NCI-H1105 (cell line): ENCODE measurements at regions not wholly inside any gene's neighbourhood (a gene's known extent, or its start where the extent isn't known, plus 50 kb on each side); places are given as distances from the start of the nearest gene placed in this dataset.

Experiments used
- DNase-seq: peaks from one replicate; lab custom pipeline; 2025; lab: John Stamatoyannopoulos, UW

DNA sequence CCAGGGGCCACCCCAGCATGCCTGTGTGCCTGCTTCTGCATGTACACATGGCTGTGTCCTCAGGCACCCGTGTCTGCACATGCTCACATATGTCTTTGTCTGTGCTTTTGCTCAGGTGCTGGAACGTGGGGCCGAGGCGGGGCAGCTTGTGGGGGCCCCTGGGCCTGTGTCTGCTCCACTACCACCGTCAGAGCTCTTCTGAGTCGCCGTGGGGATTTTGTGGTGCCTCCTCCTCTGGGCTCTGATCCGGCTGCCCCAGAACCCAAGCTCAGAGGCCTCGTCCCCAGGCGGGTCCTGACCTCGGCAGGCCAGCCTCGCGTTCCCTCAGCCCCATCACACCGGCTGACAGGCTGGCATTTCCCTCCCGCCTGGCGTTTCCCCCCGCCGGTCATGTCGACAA is 104.6 kb upstream of the ACTRT2 start:
- no peak for DNase-seq

DNA sequence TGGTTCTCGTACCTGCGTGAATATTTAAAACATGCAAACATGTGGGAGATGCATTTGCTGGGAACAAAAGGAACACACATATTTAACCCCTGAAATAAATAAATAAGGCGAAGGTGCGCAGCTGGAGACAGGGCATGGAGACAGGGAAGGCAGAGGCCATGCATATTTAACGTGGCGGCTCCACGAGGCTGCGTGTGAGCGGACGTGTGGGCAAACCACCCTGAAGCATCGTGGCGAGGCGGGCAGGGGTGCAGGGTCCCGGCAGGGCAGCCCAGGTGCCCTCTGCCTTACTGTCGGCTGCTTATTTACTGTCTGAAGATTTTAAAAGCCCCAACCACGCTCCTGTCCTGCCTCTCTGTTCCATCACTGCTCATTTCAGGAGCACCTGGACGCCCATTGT is 104.0 kb upstream of the ACTRT2 start:
- DNase-seq = no peak

DNA sequence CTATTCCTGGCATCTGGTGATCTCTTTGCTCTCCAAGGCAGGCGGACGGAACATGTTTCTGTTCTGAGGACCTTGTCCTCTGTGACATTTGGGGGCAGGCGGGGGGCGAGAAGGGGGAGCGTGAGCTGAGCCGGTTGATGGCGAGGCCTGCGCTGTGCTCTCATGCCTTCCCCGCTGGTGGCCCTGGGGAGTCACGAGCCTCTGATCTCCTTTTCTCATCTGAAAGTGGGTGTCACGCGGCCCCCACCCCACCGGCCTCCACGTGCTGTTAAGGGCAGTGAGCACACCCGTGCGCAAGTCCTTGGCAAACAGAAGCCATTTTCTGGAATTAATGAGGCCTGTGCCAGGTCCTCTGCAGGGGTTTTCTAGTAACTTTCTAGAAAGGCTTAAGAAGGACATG is 102.8 kb upstream of the ACTRT2 start:
- DNase-seq = no peak

DNA sequence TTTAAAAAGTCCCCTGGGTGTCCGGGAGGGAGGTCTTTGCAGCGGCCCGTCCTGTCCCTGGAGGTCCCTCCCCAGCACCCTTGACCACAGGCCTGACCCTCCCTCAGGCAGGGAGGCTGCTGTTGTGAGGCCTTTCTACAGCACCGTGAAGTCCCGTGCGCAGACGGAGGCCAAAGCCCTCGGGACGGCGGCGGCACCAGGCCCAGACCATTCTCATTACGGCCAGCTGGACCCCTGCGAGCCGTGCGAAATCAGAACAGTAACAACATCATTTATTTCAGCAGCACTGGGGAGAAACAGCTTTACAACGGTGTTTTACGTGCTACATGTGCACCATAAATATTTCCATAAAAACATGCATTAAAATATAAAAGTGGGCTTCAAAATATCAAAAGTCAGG is 101.4 kb upstream of the ACTRT2 start:
- no peak for DNase-seq

DNA sequence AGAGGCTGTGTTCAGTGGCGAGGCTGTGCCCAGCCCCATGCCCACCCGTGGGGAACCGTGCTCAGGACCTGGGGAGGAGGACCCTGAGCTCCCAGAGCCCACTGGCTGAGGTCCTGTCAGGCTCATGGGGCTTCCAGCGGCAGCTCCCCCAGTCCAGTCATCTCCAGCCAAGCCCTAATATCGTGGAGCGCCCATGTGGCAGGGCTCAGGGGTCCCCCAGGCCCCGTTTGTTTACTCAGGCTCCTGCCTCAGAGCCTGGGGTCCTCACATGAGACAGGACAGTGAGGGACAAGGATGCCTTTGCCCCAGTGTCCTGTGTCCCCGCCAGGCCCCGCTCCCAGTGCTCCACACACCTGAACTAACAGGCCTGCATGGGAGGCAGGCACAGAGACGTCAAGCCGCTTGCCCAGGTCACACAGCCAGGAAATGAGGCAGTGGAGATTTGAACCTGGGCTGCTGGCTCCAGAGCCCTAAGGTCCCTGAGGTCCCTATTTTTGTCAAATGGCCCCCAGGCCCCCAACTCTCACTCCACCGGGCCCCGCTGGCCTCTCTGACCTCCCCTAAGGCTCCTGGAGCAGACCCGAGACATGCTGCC is 100.7 kb upstream of the ACTRT2 start:
- no peak for DNase-seq

DNA sequence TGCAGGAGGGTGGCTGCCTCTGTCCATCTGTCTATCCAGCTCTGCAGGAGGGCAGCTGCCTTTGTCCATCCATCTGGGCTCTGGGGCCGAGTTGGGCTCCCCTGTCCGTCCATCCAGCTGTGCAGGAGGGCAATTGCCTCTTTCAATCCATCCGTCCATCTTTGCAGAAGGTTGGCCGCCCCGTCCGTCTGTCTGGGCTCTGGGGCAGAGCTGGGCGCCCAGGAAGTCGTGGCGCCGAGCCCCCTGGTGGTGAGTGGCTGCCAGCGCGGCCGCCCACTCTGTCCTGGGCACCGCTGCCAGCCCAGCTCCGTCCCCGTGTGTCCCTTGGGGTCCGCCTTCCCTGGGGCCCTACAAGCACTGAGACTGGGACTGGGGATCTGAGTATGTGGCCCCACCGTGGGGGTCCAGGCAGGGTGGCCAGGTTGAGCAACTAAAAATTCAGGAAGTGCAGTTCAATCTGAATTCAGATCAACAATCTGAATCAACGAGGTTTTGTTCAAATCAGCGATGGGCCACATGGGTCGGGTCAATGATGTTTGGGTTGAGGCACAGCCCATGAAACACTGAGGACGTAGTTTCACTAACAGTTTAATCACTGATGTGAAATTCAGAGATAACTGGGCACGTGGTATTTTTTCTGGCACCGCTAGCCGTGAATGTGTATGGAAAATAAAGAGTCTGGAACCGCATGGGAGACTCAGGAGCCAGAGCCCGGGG is 99.1 kb upstream of the ACTRT2 start:
- DNase-seq = no peak

DNA sequence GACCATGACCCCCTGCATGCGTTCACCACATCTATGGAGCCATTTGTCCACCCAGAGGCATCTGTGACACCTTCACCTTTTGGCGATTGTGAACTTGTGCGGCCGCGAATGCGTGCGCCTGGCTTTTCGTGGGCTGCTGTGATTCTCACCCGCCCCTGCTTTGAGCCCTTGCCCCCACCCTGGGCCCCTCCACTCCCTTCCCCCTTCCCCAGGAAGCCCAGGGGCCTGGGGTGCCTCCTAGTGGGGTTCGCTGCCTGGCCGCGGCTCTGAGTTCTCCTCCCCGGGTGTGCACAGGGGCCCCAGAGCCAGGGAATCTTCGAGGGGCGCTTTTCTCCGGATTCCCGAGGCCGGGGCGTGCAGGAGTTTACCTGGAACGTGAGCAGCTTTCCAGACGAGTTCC is 97.9 kb upstream of the ACTRT2 start:
- DNase-seq = no peak

DNA sequence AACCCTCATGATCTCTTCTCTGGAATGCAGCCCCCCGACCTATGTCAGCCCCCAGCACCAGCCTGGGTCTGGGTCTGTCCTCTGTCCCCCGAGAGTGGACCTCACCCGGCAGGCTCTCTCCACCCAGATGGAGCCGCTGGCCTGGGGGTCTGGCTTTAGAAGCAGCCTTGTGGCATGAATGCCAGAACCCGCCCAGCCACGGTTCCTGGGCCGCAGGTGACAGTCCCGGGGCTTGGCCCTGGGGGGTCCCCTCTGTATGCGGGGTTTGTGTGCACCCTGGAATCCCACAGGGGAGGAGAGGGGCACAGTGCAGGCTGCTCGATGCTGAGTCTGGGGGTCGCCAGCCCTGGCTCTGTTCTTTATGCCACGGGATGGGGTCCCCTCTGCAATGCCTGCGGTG is 96.0 kb upstream of the ACTRT2 start:
- DNase-seq = no peak

DNA sequence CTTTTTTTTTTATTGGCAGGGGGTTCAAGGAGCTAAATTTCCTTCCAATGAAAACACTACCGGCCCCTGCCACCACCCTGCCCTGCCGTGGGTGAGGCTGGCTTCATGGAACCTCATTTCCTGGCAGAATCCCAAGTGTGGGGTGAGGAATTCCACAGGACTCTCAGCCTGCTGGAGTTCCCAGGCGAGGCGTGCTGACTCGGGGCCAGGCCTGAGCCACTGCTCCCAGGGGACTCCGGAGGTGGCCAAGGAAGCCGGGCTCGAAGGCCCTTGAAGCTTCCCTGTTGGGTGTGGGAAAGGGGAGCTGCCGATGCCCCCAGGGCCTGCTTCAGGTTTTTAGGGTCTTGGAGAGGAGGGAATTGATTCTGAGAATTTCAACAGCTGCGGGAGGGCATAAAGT is 95.3 kb upstream of the ACTRT2 start:
- no peak for DNase-seq

DNA sequence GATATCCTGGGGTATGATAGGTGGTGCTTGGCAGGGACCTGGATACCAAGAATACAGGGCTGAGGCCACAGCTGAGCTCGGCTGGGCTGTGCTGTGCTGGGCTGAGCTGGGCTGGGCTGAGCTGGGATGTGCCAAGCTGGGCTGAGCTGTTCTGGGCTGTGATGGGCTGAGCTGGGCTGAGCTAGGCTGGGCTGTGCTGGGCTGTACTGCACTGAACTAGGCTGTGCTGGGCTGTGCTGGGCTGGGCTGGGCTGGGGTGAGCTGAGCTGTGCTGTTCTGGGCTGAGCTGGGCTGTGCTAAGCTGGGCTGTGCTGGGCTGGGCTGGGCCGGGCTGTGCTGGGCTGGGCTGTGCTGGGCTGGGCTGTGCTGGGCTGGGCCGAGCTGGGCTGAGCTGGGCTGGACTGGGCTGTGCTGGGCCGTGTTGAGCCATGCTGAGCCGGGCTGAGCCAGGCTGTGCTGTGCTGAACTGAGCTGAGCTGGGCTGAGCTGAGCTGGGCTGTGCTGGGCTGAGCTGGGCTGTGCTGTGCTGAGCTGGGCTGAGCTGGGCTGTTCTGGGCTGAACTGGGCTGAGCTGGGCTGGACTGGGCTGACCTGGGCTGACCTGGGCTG is 94.7 kb upstream of the ACTRT2 start:
- no peak for DNase-seq

DNA sequence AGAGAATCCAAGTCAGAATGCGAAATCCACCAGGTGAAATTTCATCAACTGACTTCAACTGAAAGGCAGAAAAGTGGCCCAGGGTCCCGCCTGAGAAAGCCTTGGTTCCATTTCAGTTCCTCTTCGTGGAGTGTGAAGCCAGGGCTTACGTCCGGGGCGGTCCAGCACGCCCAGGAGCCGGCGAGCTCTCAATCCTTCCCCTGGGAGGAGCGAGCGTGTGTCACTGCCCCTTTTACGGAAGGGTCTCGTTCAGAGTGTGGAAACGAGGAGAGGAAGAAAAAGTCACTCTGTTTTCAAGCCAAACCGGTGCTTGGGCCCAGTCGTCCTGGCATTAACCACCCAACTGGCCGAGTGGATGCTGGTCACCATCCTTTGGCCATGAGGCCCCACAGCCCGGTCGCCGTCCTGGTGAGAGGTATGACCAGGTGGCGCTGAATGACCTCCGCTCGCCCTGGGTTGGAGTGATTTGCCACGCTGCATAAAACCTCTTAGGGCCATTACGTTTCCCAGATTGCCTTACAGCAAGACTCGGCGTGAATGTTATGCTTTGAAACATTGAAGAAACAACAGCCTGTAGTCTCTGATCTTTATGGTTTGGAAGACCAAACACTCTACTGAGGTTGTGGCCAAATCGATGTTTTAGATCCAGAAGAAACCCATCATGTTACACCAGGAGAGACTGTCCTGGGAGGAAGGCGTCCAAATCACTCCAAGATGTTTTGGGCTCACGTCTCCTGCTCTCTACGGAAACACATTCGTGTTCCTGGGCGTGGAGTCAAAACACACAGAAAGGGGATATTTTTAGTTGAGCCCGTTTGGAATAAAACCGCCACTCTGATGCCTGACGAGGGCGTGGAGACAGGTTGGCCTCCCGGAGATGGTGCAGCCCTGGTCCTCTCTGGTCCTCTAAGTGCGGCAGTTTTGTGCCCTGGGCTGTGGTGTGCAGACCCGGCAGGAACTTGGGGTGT is 93.6 kb upstream of the ACTRT2 start:
- DNase-seq = no peak

DNA sequence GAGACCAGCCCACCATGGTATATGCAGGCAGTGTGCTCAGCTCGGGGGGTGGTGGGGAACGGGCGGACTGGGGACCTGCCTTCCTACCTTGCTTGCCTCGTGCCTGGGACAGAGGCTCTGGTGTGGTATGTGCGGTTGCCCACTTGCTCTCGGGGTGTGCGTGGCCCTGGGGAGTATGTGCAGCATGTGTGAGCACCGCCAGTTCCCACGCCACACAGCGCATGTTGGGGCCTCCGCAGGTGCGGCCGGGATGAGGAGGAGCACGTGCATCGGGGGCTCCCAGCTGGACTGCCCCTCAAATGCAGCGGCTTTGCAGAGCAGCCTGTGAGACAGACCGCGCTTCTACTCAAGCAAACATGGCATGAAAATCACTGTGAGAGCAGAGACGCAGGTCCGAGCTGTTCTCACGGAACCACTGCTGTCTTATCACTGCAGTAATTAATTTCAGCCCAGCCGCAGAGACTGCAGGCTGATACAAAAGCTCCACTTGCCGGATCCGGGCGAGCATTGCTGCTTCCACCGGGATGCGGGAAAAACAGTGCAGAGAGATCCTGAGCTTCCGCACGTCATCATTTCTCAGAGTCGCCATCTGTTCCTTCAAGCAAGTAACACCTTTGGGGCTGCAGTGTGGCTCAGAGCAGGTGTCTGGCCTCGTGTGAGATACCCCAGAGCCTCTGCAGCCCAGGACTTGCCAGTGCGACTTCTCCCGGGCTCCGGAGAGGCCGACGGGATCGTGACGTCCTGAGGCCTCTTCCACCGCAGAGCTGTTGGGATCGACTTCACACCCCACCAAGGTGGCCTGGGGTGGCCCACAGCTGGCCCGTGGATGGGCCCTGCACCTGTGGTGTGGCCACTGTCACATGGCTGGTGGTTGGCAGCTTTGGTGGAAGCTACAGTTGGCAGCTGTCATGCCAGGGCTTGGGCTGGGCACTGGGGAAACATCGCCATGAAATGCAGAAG is 92.6 kb upstream of the ACTRT2 start:
- no peak for DNase-seq

DNA sequence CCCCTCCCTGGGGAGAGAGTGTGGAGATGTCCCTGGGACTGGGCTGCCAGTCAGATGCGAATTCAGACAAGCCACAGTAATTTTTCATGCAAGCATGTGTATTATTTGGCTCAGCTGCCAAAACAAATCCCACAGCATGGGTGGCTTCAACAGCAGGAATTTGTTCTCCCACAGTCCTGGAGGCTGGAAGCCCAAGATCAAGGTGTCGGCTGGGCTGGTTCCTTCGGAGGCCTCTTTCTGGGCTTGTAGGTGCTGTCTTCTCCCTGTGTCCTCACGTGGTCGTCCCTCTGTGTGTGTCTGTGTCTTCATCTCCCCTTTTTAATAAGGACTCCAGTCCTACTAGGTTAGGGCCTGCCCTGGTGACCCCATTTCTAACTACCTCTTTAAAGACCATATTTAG is 91.9 kb upstream of the ACTRT2 start:
- no peak for DNase-seq

DNA sequence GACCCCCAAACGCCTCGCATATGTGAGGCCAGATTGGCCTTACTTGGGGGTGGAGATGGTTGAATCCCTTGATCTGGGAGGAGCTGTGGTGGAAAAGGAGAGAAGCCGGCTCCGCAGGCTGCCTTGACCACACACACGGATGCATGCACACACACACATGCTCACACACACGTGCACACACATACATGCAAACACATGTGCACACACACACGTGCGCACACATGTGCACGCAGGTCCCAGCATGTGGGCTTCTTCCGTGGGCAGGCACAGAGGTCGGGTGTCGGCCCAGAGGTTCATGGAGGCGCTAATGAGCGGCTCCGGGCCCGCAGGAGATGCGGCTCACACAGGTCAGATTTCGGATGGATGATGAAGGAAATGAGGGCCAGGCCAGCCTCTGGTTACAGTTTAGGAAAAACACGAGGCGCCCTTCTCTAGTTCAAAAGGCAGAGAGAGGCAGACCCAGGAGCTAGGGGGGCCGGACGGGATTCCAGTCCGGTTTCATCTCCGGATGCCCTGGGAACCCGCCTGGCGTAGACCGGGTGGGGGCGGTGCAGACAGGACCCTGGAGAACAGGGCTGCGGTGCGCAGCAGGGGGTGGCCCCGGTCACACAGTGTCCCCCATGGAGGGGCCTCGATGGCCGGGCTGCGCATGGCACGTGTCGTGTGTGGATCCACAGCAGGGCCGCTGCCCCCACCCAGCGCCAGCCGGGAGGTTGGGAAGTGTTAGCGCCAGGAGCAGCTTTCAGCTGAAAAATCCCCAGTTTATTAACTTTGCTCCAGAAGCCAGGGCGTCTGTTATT is 91.1 kb upstream of the ACTRT2 start:
- DNase-seq = no peak

DNA sequence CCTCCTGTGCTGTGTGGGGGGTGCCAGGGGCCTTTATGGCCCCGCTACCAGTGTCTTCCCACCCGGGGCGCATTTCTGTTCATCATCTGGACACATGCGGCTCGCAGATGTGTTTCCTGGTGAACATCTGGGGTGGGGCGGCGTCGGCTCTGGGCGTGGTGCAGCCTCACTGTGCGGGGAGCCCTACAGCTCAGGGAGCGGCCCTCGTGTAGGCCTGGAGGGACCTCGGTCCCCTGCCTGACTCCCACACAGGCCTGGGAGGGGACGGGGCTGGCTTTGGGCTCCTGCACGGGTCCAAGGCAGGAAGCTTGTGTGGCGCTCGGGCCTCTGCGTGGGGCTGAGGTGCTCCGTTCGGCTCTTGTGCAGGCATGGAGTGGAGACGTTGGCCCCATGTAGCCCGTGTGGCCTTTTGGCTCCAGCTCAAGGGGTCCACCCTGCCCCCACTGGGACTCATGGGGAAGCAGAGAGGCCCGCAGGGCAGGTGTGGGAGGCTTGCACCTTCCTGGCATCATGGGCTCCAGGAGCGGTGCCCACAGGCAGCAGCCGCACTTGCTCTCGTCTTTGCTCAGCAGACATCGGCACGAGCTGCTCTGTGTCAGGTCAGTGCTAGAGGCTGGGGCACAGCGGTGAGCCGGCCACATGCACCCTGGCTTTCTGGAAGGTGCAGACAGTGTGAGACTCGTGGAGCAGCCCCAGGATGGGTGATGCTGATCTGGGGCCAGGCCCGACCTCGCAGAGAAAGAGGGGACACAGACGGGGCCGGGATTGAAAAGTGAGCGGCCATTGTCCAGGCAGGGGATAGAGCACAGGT is 90.1 kb upstream of the ACTRT2 start:
- no peak for DNase-seq

DNA sequence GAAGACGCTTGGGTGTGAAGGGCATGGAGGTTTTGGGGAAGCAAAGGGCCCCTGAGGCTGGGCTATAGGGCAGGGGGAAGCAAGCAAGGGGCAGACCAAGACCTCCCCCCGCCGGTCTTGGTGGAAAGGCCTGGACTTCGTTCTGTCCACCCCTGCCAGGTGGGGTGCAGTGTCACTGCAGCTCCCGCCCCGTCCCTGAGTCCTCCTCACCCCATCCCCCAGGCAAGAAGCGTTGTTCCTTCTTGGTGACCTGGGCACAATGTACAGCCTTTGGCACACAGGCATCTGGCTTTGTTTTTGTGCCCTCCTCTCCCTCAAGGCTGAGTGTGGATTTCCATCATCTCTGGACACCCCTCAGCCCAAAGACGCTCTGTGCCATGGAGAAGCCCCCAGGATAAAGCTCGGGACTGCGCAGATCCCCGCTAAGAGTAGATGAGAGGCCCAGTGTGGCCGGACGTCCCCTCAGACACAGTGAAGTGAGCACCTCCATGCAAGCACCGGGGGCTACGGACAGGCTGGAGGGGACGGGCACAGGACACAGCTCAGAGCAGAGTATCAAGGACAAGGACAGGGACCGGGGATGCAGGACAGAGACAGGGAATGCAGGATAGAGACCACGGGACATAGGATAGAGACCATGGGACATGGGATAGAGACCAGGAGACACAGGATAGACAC is 89.4 kb upstream of the ACTRT2 start:
- DNase-seq = no peak

DNA sequence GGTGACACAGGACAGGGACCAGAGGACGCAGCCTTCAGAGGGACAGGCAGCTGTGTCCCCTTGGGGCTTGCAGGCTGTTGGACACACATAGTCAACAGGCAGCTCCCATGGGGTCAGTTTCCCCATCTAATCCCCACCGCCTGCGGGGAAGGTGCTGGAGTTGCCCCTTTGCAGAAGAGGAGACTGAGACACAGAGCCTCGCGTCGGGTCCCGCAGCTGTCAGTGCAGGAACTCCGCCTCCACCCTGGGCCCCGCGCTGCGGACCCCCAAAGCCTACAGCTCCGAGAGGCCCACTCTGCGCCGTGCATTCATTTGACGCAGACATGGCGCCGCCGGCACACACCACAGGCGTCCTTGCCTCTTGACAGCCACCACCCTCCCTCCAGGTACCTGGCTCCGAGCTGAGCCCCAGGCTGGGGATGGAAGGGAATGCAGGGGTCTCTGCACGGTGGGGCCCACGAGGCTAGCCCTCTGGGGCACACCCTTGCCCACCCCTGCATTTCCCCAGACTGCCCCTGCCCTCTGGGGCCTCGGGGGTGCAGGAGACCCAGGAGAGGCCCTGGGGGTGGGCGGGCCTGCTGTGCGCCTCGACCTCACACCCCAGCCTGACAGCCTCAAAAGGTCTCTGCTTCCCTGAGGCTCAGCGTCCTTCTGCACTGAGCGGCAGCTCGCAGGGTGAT is 88.5 kb upstream of the ACTRT2 start:
- DNase-seq = no peak

DNA sequence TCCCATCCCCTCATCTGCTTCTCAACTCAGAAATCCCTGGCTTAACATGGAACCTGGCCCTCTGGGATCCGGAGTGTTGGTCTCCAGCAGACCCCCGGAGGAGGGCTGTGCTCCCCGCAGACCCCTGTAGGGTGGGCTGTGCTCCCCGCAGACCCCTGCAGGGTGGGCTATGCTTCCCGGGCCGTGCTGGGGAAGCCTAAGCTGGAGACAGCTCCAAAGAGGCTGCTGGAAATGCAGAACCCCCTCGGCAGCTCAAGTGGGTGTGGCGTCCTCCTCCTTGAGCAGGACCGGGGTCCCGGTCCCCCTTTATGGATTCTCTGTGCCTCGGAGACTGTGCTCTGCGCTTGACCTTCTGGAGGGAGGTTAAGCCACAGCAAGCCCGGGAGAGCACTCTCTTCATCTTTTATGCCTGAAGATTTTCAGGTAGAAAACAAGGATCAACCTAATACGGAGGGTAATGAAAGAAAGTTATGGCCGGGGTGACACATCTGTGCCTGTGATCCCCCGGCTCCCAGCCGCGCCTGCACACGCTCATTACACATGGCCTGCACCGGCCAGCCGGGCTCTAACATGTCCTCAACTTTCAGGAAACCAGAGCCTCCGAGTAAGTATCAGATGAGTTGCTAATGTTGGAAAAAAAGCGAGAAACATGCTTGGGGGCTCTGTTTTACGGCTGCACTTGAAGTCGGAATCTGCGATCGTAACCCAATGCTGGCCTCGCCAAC is 87.7 kb upstream of the ACTRT2 start:
- no peak for DNase-seq
